OCI-LY7 (cell line): ENCODE measurements at regions not wholly inside any gene's neighbourhood (a gene's known extent, or its start where the extent isn't known, plus 50 kb on each side); places are given as distances from the start of the nearest gene placed in this dataset.
A peak's percentile ranks its signal among the peaks of the same experiment; 100 is the strongest.
"Not testable (repeated sequence)": the region's sequence is repeated elsewhere in the genome, so short reads cannot be mapped to it uniquely, and the experiment has no call there.

Source experiments
- BruUV-seq: library from RNA; stranded (reverse); fragments of 400-500 nt; replicated peaks from 2 replicates; lab custom pipeline; 2021; lab: Mats Ljungman, UMichigan
- CTCF ChIA-PET: fragments of 300-600 bp; sonication (Branson Sonifier 250); formaldehyde crosslinking; loops from one replicate; lab custom pipeline; 2022; ENCODE audit warnings: antibody characterized with exemption; ENCODE audit not compliant: unreplicated experiment; lab: Charles Lee
- POLR2A ChIA-PET: fragments of 300-600 bp; sonication (Branson Sonifier 250); formaldehyde crosslinking; loops from one replicate; lab custom pipeline; 2022; ENCODE audit warnings: antibody characterized with exemption; lab: Charles Lee
- DNase-seq: peaks from one replicate; pipeline ENCODE4 v3.0.0-alpha.2; 2015; ENCODE audit warnings: low spot score
- H2AFZ ChIP-seq: fragments of 200-600 bp; sonication (generic), shearing (Covaris generic); 2 replicates; pipeline ENCODE4 v1.6.1; 2014; ENCODE audit warnings: mild to moderate bottlenecking, antibody characterized with exemption, low read length, moderate library complexity
- H3K27ac ChIP-seq: fragments of 200-600 bp; sonication (generic); 2 replicates; pipeline ENCODE4 v1.5.1; 2014; ENCODE audit warnings: mixed run types, low read depth, mild to moderate bottlenecking, moderate library complexity, low read length, inconsistent platforms; ENCODE audit not compliant: poor library complexity, severe bottlenecking
- H3K36me3 ChIP-seq: fragments of 200-600 bp; sonication (generic); 2 replicates; pipeline ENCODE4 v1.6.1; 2014; ENCODE audit warnings: mild to moderate bottlenecking, antibody characterized with exemption, low read length, moderate library complexity, mixed read lengths; ENCODE audit not compliant: insufficient read depth
- H3K4me1 ChIP-seq: fragments of 200-600 bp; sonication (generic); 2 replicates; pipeline ENCODE4 v1.5.1; 2014; ENCODE audit warnings: mild to moderate bottlenecking, low read length; ENCODE audit not compliant: insufficient read depth, poor library complexity, severe bottlenecking
- H3K4me2 ChIP-seq: fragments of 200-600 bp; sonication (generic); 2 replicates; pipeline ENCODE4 v1.6.1; 2014; ENCODE audit warnings: mild to moderate bottlenecking, low read length
- H3K4me3 ChIP-seq: fragments of 200-600 bp; sonication (generic); 2 replicates; pipeline ENCODE4 v1.5.1; 2014; ENCODE audit warnings: mild to moderate bottlenecking, low read depth, low read length; ENCODE audit not compliant: poor library complexity, severe bottlenecking
- H3K79me2 ChIP-seq: fragments of 200-600 bp; sonication (generic); 2 replicates; pipeline ENCODE4 v1.6.1; 2016; ENCODE audit warnings: low read depth, mild to moderate bottlenecking, low read length, moderate library complexity, mixed read lengths; ENCODE audit not compliant: insufficient read depth
- H3K9me2 ChIP-seq: fragments of 200-600 bp; sonication (generic); 2 replicates; pipeline ENCODE4 v1.6.1; 2016; ENCODE audit warnings: mild to moderate bottlenecking, low read length, mixed read lengths; ENCODE audit not compliant: insufficient read depth
- H3K9me3 ChIP-seq: fragments of 200-600 bp; sonication (generic); 2 replicates; pipeline ENCODE4 v1.6.1; 2014; ENCODE audit warnings: mild to moderate bottlenecking, mixed run types, low read length, mixed read lengths
- H4K20me1 ChIP-seq: fragments of 200-600 bp; sonication (generic); 2 replicates; pipeline ENCODE4 v1.6.1; 2014; ENCODE audit warnings: mild to moderate bottlenecking, antibody characterized with exemption, low read length, moderate library complexity, mixed read lengths; ENCODE audit not compliant: insufficient read depth
- CTCF ChIP-seq: fragments of 200-600 bp; sonication (generic); conservative IDR thresholded peaks from 2 replicates; pipeline ENCODE4 v1.5.1; 2014; ENCODE audit warnings: mild to moderate bottlenecking, antibody characterized with exemption, low read length, moderate library complexity, mixed read lengths
- intact Hi-C: fragments of 100-400 bp; cut with micrococcal nuclease; formaldehyde crosslinking; loops from one replicate; pipeline ENCODE4 v1.10.0; 2022; ENCODE audit not compliant: unreplicated experiment

GRCh38 chr9:39552242-39552881 is 196.9 kb downstream of the SPATA31A1 start:
- POLR2A ChIA-PET, H3K27ac ChIP-seq, CTCF ChIA-PET, H3K4me3 ChIP-seq, DNase-seq, H3K36me3 ChIP-seq, H3K9me3 ChIP-seq, H3K79me2 ChIP-seq, intact Hi-C loops, H3K9me2 ChIP-seq, H3K4me2 ChIP-seq, H2AFZ ChIP-seq, H3K4me1 ChIP-seq, H4K20me1 ChIP-seq, BruUV-seq: not testable (repeated sequence)

- intact Hi-C loops, H3K9me2 ChIP-seq, POLR2A ChIA-PET, H3K4me2 ChIP-seq, H3K79me2 ChIP-seq, H3K4me3 ChIP-seq, H3K27ac ChIP-seq, H3K4me1 ChIP-seq, DNase-seq, H2AFZ ChIP-seq, BruUV-seq, CTCF ChIA-PET, H3K9me3 ChIP-seq, H3K36me3 ChIP-seq, H4K20me1 ChIP-seq: not testable (repeated sequence)
These were observed 198.9 kb downstream of the SPATA31A1 start for GRCh38 chr9:39554352-39554751.

- H3K36me3 ChIP-seq, H4K20me1 ChIP-seq, CTCF ChIA-PET, H3K4me1 ChIP-seq, H3K9me2 ChIP-seq, H3K27ac ChIP-seq, H3K9me3 ChIP-seq, H3K4me3 ChIP-seq, BruUV-seq, POLR2A ChIA-PET, DNase-seq, H3K4me2 ChIP-seq, H3K79me2 ChIP-seq, H2AFZ ChIP-seq, intact Hi-C loops: not testable (repeated sequence)
- TF ChIP-seq CTCF = peak; percentile 33
These were observed 203.9 kb downstream of the SPATA31A1 start for GRCh38 chr9:39559384-39559783.

GRCh38 chr9:39566782-39567181 is 211.3 kb downstream of the SPATA31A1 start:
- H3K4me2 ChIP-seq, H4K20me1 ChIP-seq, H3K27ac ChIP-seq, H3K9me2 ChIP-seq, CTCF ChIA-PET, H3K4me1 ChIP-seq, H3K36me3 ChIP-seq, H2AFZ ChIP-seq, H3K79me2 ChIP-seq, POLR2A ChIA-PET, DNase-seq, BruUV-seq, H3K4me3 ChIP-seq, H3K9me3 ChIP-seq, intact Hi-C loops: not testable (repeated sequence)

- DNase-seq, H3K27ac ChIP-seq, H3K79me2 ChIP-seq, H3K4me2 ChIP-seq, H3K9me2 ChIP-seq, H3K36me3 ChIP-seq, H2AFZ ChIP-seq, H3K9me3 ChIP-seq, POLR2A ChIA-PET, CTCF ChIA-PET, intact Hi-C loops, H4K20me1 ChIP-seq, BruUV-seq, H3K4me1 ChIP-seq, H3K4me3 ChIP-seq: not testable (repeated sequence)
These were observed 211.9 kb downstream of the SPATA31A1 start for GRCh38 chr9:39567396-39567795.

- H3K4me1 ChIP-seq, H3K9me3 ChIP-seq, CTCF ChIA-PET, H3K27ac ChIP-seq, H4K20me1 ChIP-seq, H3K4me2 ChIP-seq, H3K9me2 ChIP-seq, H2AFZ ChIP-seq, intact Hi-C loops, H3K36me3 ChIP-seq, H3K79me2 ChIP-seq, POLR2A ChIA-PET, BruUV-seq, DNase-seq, H3K4me3 ChIP-seq: not testable (repeated sequence)
These were observed 213.4 kb downstream of the SPATA31A1 start for GRCh38 chr9:39568900-39569299.
